Testis (tissue), 2 donors: ENCODE measurements at regions not wholly inside any gene's neighbourhood (a gene's known extent, or its start where the extent isn't known, plus 50 kb on each side); places are given as distances from the start of the nearest gene placed in this dataset.

ENCODE experiments used
- DNase-seq: peaks from one replicate; pipeline ENCODE4 v3.0.0-alpha.2; 2019
- H3K27ac ChIP-seq, 2 donors: fragments of 200-600 bp; sonication (generic); one replicate each; pipeline ENCODE4 v1.5.1; 2019
- H3K27me3 ChIP-seq: fragments of 200-600 bp; sonication (generic); one replicate; pipeline ENCODE4 v1.5.1; 2019
- H3K36me3 ChIP-seq: fragments of 200-600 bp; sonication (generic); one replicate; pipeline ENCODE4 v1.5.1; 2017; ENCODE audit warnings: low read depth; ENCODE audit errors: missing control alignments
- H3K4me1 ChIP-seq: fragments of 200-600 bp; sonication (generic); one replicate; pipeline ENCODE4 v1.5.1; 2019
- H3K4me3 ChIP-seq, 2 donors: fragments of 200-600 bp; sonication (generic); one replicate each; pipeline ENCODE4 v1.5.1; 2017 to 2019
- H3K9me3 ChIP-seq: fragments of 200-600 bp; sonication (generic); one replicate; pipeline ENCODE4 v1.5.1; 2017
- POLR2A ChIP-seq: fragments of 450-650 bp; IDR thresholded peaks from one replicate; pipeline ENCODE4 v1.6.1; 2017; ENCODE audit warnings: antibody characterized with exemption, mild to moderate bottlenecking, moderate library complexity
- WGBS, 2 donors: methylation state at CpG; one replicate each; pipeline ENCODE4 v1.1.5; 2018; 5-methylcytosine and 5-hydroxymethylcytosine counted together
- intact Hi-C: fragments of 100-400 bp; cut with DNase I; formaldehyde crosslinking; loops from one replicate; pipeline ENCODE4 v1.15.1; 2023; ENCODE audit warnings: low total_unique reads
- TF ChIP-seq, protein P1 (sequence below), 3 experiments: fragments of 450-650 bp in 2 of 3; fragments of 200-600 bp in 1 of 3; sonication (generic) in 1 of 3; IDR thresholded peaks; one replicate each; pipeline ENCODE4 v1.5.1; 2016 to 2019; ENCODE audit warnings: antibody characterized with exemption in 3 of 3, mild to moderate bottlenecking in 2 of 3, moderate library complexity in 1 of 3

DNA sequence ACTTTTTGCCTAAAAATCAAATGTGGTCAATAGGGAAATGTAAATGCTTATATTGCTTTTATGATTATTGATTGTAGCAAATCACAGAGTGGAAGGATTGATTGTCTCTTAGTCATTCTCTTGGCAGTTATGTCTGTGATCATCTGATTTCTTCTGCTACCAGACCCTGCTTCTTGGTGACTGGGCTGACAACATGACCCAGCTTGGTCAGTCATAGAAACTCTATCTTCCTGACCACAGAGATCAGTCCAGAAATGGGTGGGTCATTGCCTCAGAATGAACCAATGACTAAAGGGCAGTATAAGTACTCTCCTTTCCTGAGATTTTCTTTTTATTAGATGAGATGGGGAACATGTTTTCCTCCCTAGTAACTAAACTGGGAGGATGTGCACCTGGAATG, 87.6 kb downstream of the MAIP1 start:
- no peaks in the 10 kb centered on the region for H3K36me3 ChIP-seq
- no peak overlapping the region for H3K4me3 ChIP-seq
- H3K4me1 ChIP-seq, result no peaks in the 10 kb centered on the region
- intact Hi-C loops, result no loop called here
- no peak for DNase-seq
- no peaks in the 10 kb centered on the region for H3K27me3 ChIP-seq
- H3K27ac ChIP-seq, result no peak overlapping the region
- TF ChIP-seq, protein P1, sequence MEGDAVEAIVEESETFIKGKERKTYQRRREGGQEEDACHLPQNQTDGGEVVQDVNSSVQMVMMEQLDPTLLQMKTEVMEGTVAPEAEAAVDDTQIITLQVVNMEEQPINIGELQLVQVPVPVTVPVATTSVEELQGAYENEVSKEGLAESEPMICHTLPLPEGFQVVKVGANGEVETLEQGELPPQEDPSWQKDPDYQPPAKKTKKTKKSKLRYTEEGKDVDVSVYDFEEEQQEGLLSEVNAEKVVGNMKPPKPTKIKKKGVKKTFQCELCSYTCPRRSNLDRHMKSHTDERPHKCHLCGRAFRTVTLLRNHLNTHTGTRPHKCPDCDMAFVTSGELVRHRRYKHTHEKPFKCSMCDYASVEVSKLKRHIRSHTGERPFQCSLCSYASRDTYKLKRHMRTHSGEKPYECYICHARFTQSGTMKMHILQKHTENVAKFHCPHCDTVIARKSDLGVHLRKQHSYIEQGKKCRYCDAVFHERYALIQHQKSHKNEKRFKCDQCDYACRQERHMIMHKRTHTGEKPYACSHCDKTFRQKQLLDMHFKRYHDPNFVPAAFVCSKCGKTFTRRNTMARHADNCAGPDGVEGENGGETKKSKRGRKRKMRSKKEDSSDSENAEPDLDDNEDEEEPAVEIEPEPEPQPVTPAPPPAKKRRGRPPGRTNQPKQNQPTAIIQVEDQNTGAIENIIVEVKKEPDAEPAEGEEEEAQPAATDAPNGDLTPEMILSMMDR (IDR thresholded peaks at IDR 0.05), result no peak
- no peak for TF ChIP-seq POLR2A
- H3K9me3 ChIP-seq, result no peaks in the 10 kb centered on the region

- DNase-seq, result no peak
- 98 to 100% methylated on average over 2 of the region's 2 CpGs for WGBS, 2 donors
- Histone ChIP-seq H3K9me3 (no peaks in the 10 kb centered on the region), H3K27ac (no peak overlapping the region), H3K4me1 (no peaks in the 10 kb centered on the region), H3K4me3 (no peak overlapping the region), H3K36me3 (no peaks in the 10 kb centered on the region), H3K27me3 (no peaks in the 10 kb centered on the region)
- TF ChIP-seq, protein P1 (IDR thresholded peaks at IDR 0.05), result no peak
- no peak for TF ChIP-seq POLR2A
- intact Hi-C loops, result no loop called here
Measured at GRCh38 chr2:200044453-200044852, 89.1 kb downstream of the MAIP1 start.

DNA sequence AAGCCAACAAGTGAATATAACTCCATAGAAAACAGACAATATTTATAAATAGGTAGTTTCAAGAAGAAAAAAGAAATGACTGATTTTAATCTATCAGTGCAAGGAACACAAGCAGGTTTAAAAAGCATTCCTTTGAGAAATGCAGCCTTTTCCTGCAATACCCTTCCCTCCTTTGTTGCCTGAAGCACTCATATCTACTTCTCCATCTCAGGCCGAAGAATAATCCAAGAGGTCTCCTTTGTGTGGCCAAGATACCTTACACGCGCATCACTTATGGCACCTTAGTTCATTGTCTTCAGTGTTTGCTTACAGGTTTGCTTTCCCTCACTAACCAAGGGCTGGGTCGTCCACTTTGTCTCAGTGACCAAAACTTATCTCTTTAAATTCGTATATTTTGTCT, 93.0 kb downstream of the MAIP1 start:
- Histone ChIP-seq H3K9me3 (no peaks in the 10 kb centered on the region), H3K4me3 (no peak overlapping the region), H3K36me3 (no peaks in the 10 kb centered on the region), H3K27ac (no peak overlapping the region), H3K27me3 (no peaks in the 10 kb centered on the region), H3K4me1 (no peaks in the 10 kb centered on the region)
- DNase-seq, result no peak
- intact Hi-C loops, result no loop called here
- TF ChIP-seq POLR2A, result no peak
- TF ChIP-seq, protein P1 (IDR thresholded peaks at IDR 0.05), result no peak
- WGBS, 2 donors, result 90% methylated on average over 5 of the region's 5 CpGs

DNA sequence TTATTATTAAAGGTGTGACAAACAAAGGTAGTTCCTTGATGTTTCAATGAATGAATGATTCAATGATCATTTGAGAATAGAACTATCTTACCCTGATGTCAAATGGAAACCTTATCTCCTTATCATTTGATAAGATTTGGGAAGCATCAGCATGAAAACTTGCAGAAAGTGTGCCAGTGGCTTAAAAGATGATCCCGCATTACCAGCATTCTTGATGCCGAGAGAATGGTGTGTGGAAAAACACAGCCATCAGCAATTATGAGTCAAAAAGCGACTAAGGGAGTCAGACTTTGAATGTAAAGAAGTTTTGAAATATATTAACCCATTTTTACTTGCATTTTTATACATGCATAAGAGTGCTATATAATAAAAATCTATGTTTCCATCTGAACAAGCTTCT, 93.7 kb downstream of the MAIP1 start:
- no peaks in the 10 kb centered on the region for H3K4me1 ChIP-seq
- H3K9me3 ChIP-seq, result no peaks in the 10 kb centered on the region
- H3K4me3 ChIP-seq, result no peak overlapping the region
- no peak overlapping the region for H3K27ac ChIP-seq
- no peak for TF ChIP-seq POLR2A
- TF ChIP-seq, protein P1 (IDR thresholded peaks at IDR 0.05), result no peak
- no peaks in the 10 kb centered on the region for H3K27me3 ChIP-seq
- WGBS, 2 donors, result 89 to 90% methylated on average over 3 of the region's 3 CpGs
- no peaks in the 10 kb centered on the region for H3K36me3 ChIP-seq
- intact Hi-C loops, result no loop called here
- DNase-seq, result no peak

- intact Hi-C loops, result no loop called here
- DNase-seq, result no peak
- 86 to 94% methylated on average over 5 of the region's 5 CpGs for WGBS, 2 donors
Measured at GRCh38 chr2:200050921-200051610, 95.7 kb downstream of the MAIP1 start.

More at GRCh38 chr2:200050921-200051610, 95.7 kb downstream of the MAIP1 start:
- H3K36me3 ChIP-seq, result no peaks in the 10 kb centered on the region
- no peak for TF ChIP-seq POLR2A
- TF ChIP-seq, protein P1 (IDR thresholded peaks at IDR 0.05), result no peak
- no peaks in the 10 kb centered on the region for H3K9me3 ChIP-seq
- no peaks in the 10 kb centered on the region for H3K4me1 ChIP-seq
- H3K27me3 ChIP-seq, result no peaks in the 10 kb centered on the region
- H3K27ac ChIP-seq, result no peak overlapping the region
- no peak overlapping the region for H3K4me3 ChIP-seq
